ENCODE measurements at regions not wholly inside any gene's neighbourhood (a gene's known extent, or its start where the extent isn't known, plus 50 kb on each side); places are given as distances from the start of the nearest gene placed in this dataset.

DNA sequence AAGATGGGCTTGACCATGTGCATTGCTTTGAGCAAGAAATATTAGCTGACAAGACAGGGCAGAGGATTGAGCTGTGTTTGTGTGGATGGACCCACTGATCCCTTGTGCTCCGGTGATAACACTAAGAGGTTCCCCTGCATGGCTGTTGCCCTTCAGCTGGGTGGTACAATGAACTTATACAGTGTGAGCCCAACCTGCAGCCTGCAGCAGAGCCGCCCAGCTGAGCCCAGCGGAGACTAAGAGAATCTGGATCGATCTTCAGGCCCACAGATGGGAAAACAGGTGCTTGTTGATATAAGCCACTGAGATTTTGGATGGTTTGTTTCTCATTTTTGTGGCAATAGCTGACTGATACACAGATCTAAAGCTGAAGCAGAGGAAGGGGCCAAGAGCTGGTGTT is 177.4 kb upstream of the SYT13 start:
- Histone ChIP-seq H3K9me3 (no peaks in the 10 kb centered on the region), H3K4me1 (no peaks in the 10 kb centered on the region), H3K36me3 (no peaks in the 10 kb centered on the region), H3K27ac (no peak overlapping the region), H3K4me3 (no peak overlapping the region), H3K27me3 (no peaks in the 10 kb centered on the region)
- in situ Hi-C loops (cut with MboI; ENCODE audit: low pct_ligation_motif_present in 1 of 4, low pct_unique_long_range_greater_than_20kb in 1 of 4, low sequenced_read_pairs in 3 of 4) (loop anchor here in 1 of 4 donors (10.0 kb wide), 1 partner anchor 61 kb away; no protein-coding TSS in a partner anchor), intact Hi-C loops (cut with DNase I; ENCODE audit: low total_unique reads) (no loop called here)
- 81 to 89% methylated on average over 3 to 4 of the region's 4 CpGs for WGBS, 2 donors (ENCODE audit: low coverage in 1 of 2)
- TF ChIP-seq POLR2AphosphoS5 (IDR thresholded peaks at IDR 0.05): no peak
- no peak for DNase-seq

GRCh38 chr11:45461514-45461913 is 175.4 kb upstream of the SYT13 start:
- TF ChIP-seq CTCF (IDR thresholded peaks at IDR 0.05): no peak
- Histone ChIP-seq H3K27me3 (no peaks in the 10 kb centered on the region), H3K4me1 (no peaks in the 10 kb centered on the region), H3K9me3 (no peaks in the 10 kb centered on the region), H3K36me3 (no peaks in the 10 kb centered on the region), H3K27ac (no peak overlapping the region), H3K4me3 (no peak overlapping the region)
- in situ Hi-C loops (cut with MboI; ENCODE audit: low pct_ligation_motif_present in 1 of 4, low pct_unique_long_range_greater_than_20kb in 1 of 4, low sequenced_read_pairs in 3 of 4): loop anchor here in 1 of 4 donors (10.0 kb wide), 1 partner anchor 63 kb away; no protein-coding TSS in a partner anchor
- intact Hi-C loops (cut with DNase I; ENCODE audit: low total_unique reads): no loop called here
- no peak for DNase-seq
- WGBS, 2 donors (ENCODE audit: low coverage in 1 of 2): 46% methylated on average over 2 of the region's 2 CpGs; no CpG with 5 or more reads in 1 of the 2 donors

DNA sequence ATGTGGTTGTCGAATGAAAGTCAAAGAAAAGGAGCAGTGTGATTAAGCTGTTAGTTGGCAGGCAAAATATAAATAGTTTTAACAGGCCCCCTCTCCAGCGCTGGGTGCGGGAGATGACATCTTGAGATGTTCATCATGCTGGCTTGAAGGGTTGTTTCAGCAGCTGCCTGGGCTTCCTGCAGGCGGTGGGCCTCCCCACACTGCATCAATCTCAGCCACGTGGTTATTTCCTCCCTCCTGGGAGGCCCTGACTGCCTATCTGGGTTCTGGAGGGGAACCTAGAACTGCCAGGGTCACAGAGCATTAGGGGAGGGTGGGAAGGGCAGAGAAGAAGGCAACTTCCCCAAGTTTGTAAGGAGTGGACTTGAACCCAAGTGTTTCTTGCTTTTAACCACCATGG is 173.3 kb upstream of the SYT13 start:
- 51% methylated on average over 5 of the region's 5 CpGs; no CpG with 5 or more reads in 1 of the 2 donors for WGBS, 2 donors (ENCODE audit: low coverage in 1 of 2)
- intact Hi-C loops (cut with DNase I; ENCODE audit: low total_unique reads): no loop called here
- TF ChIP-seq EP300 (IDR thresholded peaks at IDR 0.05; ENCODE audit: low read depth) (no peak), POLR2AphosphoS5 (IDR thresholded peaks at IDR 0.05) (no peak), CTCF (IDR thresholded peaks at IDR 0.05) (no peak), POLR2A (IDR thresholded peaks at IDR 0.05) (no peak)

DNA sequence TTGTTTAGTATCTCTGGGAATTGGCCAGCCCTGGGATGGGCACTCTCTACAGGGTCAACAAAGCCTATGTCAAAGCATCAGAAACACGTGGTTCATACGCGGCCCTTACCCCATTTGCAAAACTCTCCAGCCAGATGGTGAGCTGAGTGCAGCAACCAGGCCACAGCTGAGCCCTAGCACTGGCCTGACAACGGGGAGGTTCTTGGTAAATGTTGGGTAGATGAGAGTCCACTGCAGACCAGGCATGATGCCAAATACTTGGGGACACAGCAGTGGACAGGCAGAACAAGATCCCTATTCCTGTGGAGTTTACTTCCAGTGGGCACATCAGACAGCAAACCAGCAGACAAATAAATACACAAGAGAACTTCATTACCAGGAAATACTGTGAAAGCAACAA is 172.1 kb upstream of the SYT13 start:
- DNase-seq: no peak
- in situ Hi-C loops (cut with MboI; ENCODE audit: low pct_ligation_motif_present in 1 of 4, low pct_unique_long_range_greater_than_20kb in 1 of 4, low sequenced_read_pairs in 3 of 4) (no loop called here), intact Hi-C loops (cut with DNase I; ENCODE audit: low total_unique reads) (no loop called here)
- no peaks in the 10 kb centered on the region for H3K27me3 ChIP-seq
- no peak overlapping the region for H3K27ac ChIP-seq
- 72% methylated on average over 4 of the region's 4 CpGs; no CpG with 5 or more reads in 1 of the 2 donors for WGBS, 2 donors (ENCODE audit: low coverage in 1 of 2)
- TF ChIP-seq POLR2A (IDR thresholded peaks at IDR 0.05) (no peak), EP300 (IDR thresholded peaks at IDR 0.05; ENCODE audit: low read depth) (no peak), POLR2AphosphoS5 (IDR thresholded peaks at IDR 0.05) (no peak), CTCF (IDR thresholded peaks at IDR 0.05) (no peak)
- no peak overlapping the region for H3K4me3 ChIP-seq
- no peaks in the 10 kb centered on the region for H3K4me1 ChIP-seq
- H3K9me3 ChIP-seq: no peaks in the 10 kb centered on the region
- no peaks in the 10 kb centered on the region for H3K36me3 ChIP-seq

More for the DNA sequence above, 173.3 kb upstream of the SYT13 start:
- in situ Hi-C loops (cut with MboI; ENCODE audit: low pct_ligation_motif_present in 1 of 4, low pct_unique_long_range_greater_than_20kb in 1 of 4, low sequenced_read_pairs in 3 of 4): no loop called here
- no peak overlapping the region for H3K27ac ChIP-seq
- H3K9me3 ChIP-seq: no peaks in the 10 kb centered on the region
- no peaks in the 10 kb centered on the region for H3K4me1 ChIP-seq
- no peaks in the 10 kb centered on the region for H3K27me3 ChIP-seq
- no peak for DNase-seq
- H3K36me3 ChIP-seq: no peaks in the 10 kb centered on the region
- no peak overlapping the region for H3K4me3 ChIP-seq

- in situ Hi-C loops (cut with MboI; ENCODE audit: low pct_ligation_motif_present in 1 of 4, low pct_unique_long_range_greater_than_20kb in 1 of 4, low sequenced_read_pairs in 3 of 4) (no loop called here), intact Hi-C loops (cut with DNase I; ENCODE audit: low total_unique reads) (no loop called here)
- Histone ChIP-seq H3K27ac (no peak overlapping the region), H3K4me1 (no peaks in the 10 kb centered on the region), H3K27me3 (no peaks in the 10 kb centered on the region), H3K9me3 (no peaks in the 10 kb centered on the region), H3K36me3 (no peaks in the 10 kb centered on the region), H3K4me3 (no peak overlapping the region)
- 69 to 80% methylated on average over 2 to 6 of the region's 6 CpGs for WGBS, 2 donors (ENCODE audit: low coverage in 1 of 2)
- DNase-seq: no peak
- no peak for TF ChIP-seq POLR2A (IDR thresholded peaks at IDR 0.05)
Measured at GRCh38 chr11:45457649-45458048, 171.5 kb upstream of the SYT13 start.
